ENCODE measurements at regions not wholly inside any gene's neighbourhood (a gene's known extent, or its start where the extent isn't known, plus 50 kb on each side); places are given as distances from the start of the nearest gene placed in this dataset.

- Histone ChIP-seq H3K4me3 (replicated peaks; ENCODE audit: low read depth, low read length) (no peak overlapping the region), H3K36me3 (ENCODE audit: control insufficient read depth, insufficient read depth, low read length) (no peaks in the 10 kb centered on the region), H3K27me3 (replicated peaks; ENCODE audit: control insufficient read depth, insufficient read depth, low read length) (no peaks in the 10 kb centered on the region)
- TF ChIP-seq, protein P1, sequence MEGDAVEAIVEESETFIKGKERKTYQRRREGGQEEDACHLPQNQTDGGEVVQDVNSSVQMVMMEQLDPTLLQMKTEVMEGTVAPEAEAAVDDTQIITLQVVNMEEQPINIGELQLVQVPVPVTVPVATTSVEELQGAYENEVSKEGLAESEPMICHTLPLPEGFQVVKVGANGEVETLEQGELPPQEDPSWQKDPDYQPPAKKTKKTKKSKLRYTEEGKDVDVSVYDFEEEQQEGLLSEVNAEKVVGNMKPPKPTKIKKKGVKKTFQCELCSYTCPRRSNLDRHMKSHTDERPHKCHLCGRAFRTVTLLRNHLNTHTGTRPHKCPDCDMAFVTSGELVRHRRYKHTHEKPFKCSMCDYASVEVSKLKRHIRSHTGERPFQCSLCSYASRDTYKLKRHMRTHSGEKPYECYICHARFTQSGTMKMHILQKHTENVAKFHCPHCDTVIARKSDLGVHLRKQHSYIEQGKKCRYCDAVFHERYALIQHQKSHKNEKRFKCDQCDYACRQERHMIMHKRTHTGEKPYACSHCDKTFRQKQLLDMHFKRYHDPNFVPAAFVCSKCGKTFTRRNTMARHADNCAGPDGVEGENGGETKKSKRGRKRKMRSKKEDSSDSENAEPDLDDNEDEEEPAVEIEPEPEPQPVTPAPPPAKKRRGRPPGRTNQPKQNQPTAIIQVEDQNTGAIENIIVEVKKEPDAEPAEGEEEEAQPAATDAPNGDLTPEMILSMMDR (IDR thresholded peaks at IDR 0.05; ENCODE audit: insufficient read depth, low read length, poor library complexity, severe bottlenecking) = no peak
- DNase-seq (ENCODE audit: extremely low read depth, insufficient read length) = peak; percentile 81
Observed at GRCh38 chr2:8481463-8482009, 200.3 kb upstream of the ID2 start.

DNA sequence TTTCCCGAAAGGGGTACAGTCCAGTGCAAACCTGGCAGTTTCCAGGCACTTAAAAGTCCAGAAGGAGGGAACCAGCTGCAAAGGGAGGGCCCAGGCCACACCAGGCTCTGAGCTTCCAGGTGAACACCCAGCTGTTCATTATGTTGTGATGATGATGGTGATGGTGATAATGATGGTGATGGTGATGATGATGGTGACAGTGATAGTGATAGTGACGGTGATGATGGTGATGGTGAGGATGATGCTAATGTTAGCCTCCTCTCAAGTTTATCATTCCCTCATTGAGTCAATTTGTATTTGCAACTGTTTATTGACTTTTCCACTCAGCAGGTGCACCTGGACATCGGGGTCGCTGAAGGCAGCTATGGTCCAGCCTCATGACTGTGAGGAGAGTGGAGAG, 199.4 kb upstream of the ID2 start:
- TF ChIP-seq, protein P1 (IDR thresholded peaks at IDR 0.05; ENCODE audit: insufficient read depth, low read length, poor library complexity, severe bottlenecking) = no peak
- no peaks in the 10 kb centered on the region for H3K27me3 ChIP-seq (replicated peaks; ENCODE audit: control insufficient read depth, insufficient read depth, low read length)
- DNase-seq (ENCODE audit: extremely low read depth, insufficient read length) = no peak
- H3K36me3 ChIP-seq (ENCODE audit: control insufficient read depth, insufficient read depth, low read length) = no peaks in the 10 kb centered on the region
- no peak overlapping the region for H3K4me3 ChIP-seq (replicated peaks; ENCODE audit: low read depth, low read length)

- Histone ChIP-seq H3K4me3 (replicated peaks; ENCODE audit: low read depth, low read length) (no peak overlapping the region), H3K27me3 (replicated peaks; ENCODE audit: control insufficient read depth, insufficient read depth, low read length) (no peaks in the 10 kb centered on the region), H3K36me3 (ENCODE audit: control insufficient read depth, insufficient read depth, low read length) (no peaks in the 10 kb centered on the region)
- no peak for DNase-seq (ENCODE audit: extremely low read depth, insufficient read length)
- TF ChIP-seq, protein P1 (IDR thresholded peaks at IDR 0.05; ENCODE audit: insufficient read depth, low read length, poor library complexity, severe bottlenecking) = no peak
Observed at GRCh38 chr2:8484502-8485283, 197.2 kb upstream of the ID2 start.

- TF ChIP-seq, protein P1 (IDR thresholded peaks at IDR 0.05; ENCODE audit: insufficient read depth, low read length, poor library complexity, severe bottlenecking) = no peak
- DNase-seq (ENCODE audit: extremely low read depth, insufficient read length) = no peak
- Histone ChIP-seq H3K36me3 (ENCODE audit: control insufficient read depth, insufficient read depth, low read length) (no peaks in the 10 kb centered on the region), H3K27me3 (replicated peaks; ENCODE audit: control insufficient read depth, insufficient read depth, low read length) (no peaks in the 10 kb centered on the region), H3K4me3 (replicated peaks; ENCODE audit: low read depth, low read length) (no peak overlapping the region)
Observed at GRCh38 chr2:8485736-8486135, 196.1 kb upstream of the ID2 start.

GRCh38 chr2:8486141-8486540, 195.7 kb upstream of the ID2 start:
- TF ChIP-seq, protein P1 (IDR thresholded peaks at IDR 0.05; ENCODE audit: insufficient read depth, low read length, poor library complexity, severe bottlenecking) = no peak

More at GRCh38 chr2:8486141-8486540, 195.7 kb upstream of the ID2 start:
- Histone ChIP-seq H3K36me3 (ENCODE audit: control insufficient read depth, insufficient read depth, low read length) (no peaks in the 10 kb centered on the region), H3K4me3 (replicated peaks; ENCODE audit: low read depth, low read length) (no peak overlapping the region), H3K27me3 (replicated peaks; ENCODE audit: control insufficient read depth, insufficient read depth, low read length) (no peaks in the 10 kb centered on the region)
- no peak for DNase-seq (ENCODE audit: extremely low read depth, insufficient read length)
